C4-2B (cell line): ENCODE measurements at regions not wholly inside any gene's neighbourhood (a gene's known extent, or its start where the extent isn't known, plus 50 kb on each side); places are given as distances from the start of the nearest gene placed in this dataset.

ENCODE experiments used
- CTCF ChIP-seq: fragments of 450-650 bp; conservative IDR thresholded peaks from 2 replicates; pipeline ENCODE4 v1.5.1; 2017; ENCODE audit warnings: mild to moderate bottlenecking
- ZFX ChIP-seq: fragments of 450-650 bp; IDR thresholded peaks from 2 replicates; pipeline ENCODE4 v1.6.1; 2017

DNA sequence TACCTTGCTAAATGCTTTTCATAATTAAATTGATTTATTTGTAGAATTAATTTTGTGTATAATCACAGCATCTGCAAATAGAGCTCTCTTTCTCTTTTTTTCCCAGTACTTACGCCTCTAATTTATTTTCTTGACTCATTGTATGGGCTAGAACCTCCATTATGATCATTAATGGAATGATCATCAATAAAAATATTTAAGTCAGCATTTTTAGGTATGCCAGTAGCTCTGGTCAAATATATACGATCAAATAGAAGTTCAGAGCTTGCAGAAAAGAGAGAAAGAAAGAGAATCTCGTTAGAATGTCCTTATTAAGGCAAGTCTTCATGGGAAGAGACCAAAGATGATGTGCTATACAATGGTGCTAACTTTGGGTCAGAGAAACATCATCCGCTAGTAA, 202.6 kb downstream of the TLR4 start:
- TF ChIP-seq CTCF, result no peak
- TF ChIP-seq ZFX, result no peak
